ENCODE measurements at regions not wholly inside any gene's neighbourhood (a gene's known extent, or its start where the extent isn't known, plus 50 kb on each side); places are given as distances from the start of the nearest gene placed in this dataset. TPM values are rescaled to one million over a fixed set of nuclear protein-coding genes. Genes with fewer than 3 reads are reported as not detected.
A peak's percentile ranks its signal among the peaks of the same experiment; 100 is the strongest.

DNA sequence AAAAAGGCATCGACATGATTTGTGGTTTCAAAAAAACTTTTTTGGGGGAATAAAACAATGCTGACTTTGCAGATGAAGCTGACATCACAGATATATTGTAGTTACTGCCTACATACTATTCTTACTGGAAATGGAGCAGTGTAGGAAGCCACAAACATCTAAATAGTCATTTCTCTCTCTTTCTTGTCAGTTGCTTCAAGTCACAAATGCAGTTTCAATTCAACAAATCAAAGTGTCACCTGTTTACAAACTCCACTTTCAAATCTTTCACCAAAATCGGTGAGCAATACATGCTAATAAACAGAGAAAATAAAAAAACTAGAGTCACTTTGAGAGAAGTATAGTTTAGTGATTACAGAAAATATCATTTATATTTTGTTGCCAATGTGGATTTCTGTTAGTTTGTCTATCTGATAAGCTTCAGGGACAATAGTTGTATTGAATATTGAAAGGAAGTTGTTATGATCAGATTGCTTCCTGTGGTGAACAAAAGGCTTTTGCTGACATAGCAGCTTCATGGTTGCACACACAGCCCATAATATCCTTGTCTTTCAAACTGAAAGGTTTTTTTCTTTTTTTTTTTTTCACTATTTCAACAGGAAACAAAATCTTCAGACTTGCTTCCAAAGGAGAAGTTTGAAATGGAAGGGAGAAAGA lies 49.7 kb upstream of the PTPN13 start:
- Histone ChIP-seq H3K27ac (ENCODE audit: low read depth, low read length) (peak overlapping the region; percentile 20), H3K4me3 (ENCODE audit: low read length) (no peak overlapping the region), H3K9ac (ENCODE audit: extremely low read depth, low read length, poor library complexity, severe bottlenecking) (peak overlapping the region; percentile 24), H3K4me1 (ENCODE audit: control insufficient read depth, insufficient read depth, low read length) (peaks cover 16% of the 10 kb centered on the region), H3K27me3 (ENCODE audit: control insufficient read depth, insufficient read depth, low read length, poor library complexity, severe bottlenecking) (no peaks in the 10 kb centered on the region), H3K9me3 (ENCODE audit: control insufficient read depth, low read length) (no peaks in the 10 kb centered on the region), H3K36me3 (ENCODE audit: control insufficient read depth, insufficient read depth, low read length) (no peaks in the 10 kb centered on the region)
- TF ChIP-seq, protein P1, sequence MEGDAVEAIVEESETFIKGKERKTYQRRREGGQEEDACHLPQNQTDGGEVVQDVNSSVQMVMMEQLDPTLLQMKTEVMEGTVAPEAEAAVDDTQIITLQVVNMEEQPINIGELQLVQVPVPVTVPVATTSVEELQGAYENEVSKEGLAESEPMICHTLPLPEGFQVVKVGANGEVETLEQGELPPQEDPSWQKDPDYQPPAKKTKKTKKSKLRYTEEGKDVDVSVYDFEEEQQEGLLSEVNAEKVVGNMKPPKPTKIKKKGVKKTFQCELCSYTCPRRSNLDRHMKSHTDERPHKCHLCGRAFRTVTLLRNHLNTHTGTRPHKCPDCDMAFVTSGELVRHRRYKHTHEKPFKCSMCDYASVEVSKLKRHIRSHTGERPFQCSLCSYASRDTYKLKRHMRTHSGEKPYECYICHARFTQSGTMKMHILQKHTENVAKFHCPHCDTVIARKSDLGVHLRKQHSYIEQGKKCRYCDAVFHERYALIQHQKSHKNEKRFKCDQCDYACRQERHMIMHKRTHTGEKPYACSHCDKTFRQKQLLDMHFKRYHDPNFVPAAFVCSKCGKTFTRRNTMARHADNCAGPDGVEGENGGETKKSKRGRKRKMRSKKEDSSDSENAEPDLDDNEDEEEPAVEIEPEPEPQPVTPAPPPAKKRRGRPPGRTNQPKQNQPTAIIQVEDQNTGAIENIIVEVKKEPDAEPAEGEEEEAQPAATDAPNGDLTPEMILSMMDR (conservative IDR thresholded peaks at IDR 0.05), result no peak
- WGBS, 2 experiments (ENCODE audit: insufficient coverage in 1 of 2, insufficient read length in 1 of 2), result 84% methylated on average over 2 of the region's 2 CpGs; no CpG with 5 or more reads in 1 of the 2 experiments
- Mint-ChIP-seq H3K9me3 (peaks cover 21% of the 10 kb centered on the region), H3K4me3 (no peak overlapping the region), H3K4me1 (peaks cover 52% of the 10 kb centered on the region), H3K36me3 (ENCODE audit: low read depth) (peaks cover 8% of the 10 kb centered on the region), H3K27ac (peak overlapping the region; percentile 91), H3K27me3 (ENCODE audit: insufficient read depth) (peaks cover 4% of the 10 kb centered on the region)
- DNase-seq, result no peak

Small RNA genes lying in the stretch of these regions (microRNA-seq; reads per million reads assigned to microRNA genes)
- gene MIR4452 (ENCODE audit: borderline microRNAs expressed), result not detected
